Glomerular endothelial cell (primary cell): ENCODE measurements at regions not wholly inside any gene's neighbourhood (a gene's known extent, or its start where the extent isn't known, plus 50 kb on each side); places are given as distances from the start of the nearest gene placed in this dataset.

ENCODE experiments used
- DNase-seq: peaks from one replicate; pipeline ENCODE4 v3.0.0-alpha.2; 2011; ENCODE audit warnings: low read depth, low spot score; ENCODE audit errors: extremely low read depth

- DNase-seq: no peak
Measured at GRCh38 chr2:8223695-8224346, 458.0 kb upstream of the ID2 start.

GRCh38 chr2:8224347-8225190 lies 457.3 kb upstream of the ID2 start:
- no peak for DNase-seq

GRCh38 chr2:8225266-8225665 lies 456.6 kb upstream of the ID2 start:
- no peak for DNase-seq

- DNase-seq: no peak
Measured at GRCh38 chr2:8225798-8226197, 456.1 kb upstream of the ID2 start.

- DNase-seq: no peak
Measured at GRCh38 chr2:8229546-8229986, 452.3 kb upstream of the ID2 start.

GRCh38 chr2:8230466-8230865 lies 451.4 kb upstream of the ID2 start:
- no peak for DNase-seq

- no peak for DNase-seq
Measured at GRCh38 chr2:8231902-8232301, 450.0 kb upstream of the ID2 start.

GRCh38 chr2:8232871-8233270 lies 449.0 kb upstream of the ID2 start:
- DNase-seq: no peak

DNA sequence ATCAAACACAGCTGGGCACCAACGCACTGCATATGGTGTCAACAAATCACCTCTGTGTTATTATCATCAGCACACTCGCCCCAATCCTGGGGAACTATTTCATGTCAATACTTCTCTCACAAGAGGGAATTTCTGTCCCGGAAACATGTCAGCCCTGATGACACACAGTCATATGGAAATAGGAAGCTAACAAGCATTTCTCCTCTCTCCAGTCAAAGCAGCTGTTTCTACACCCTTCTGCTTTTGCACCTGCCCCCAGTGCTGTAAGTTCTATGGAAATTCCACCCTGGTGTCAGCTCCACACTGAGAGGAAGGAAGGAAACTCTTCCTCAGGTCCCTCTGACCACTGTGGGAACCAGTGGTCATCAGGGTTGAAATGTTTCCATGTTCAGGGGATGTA lies 447.6 kb upstream of the ID2 start:
- DNase-seq: no peak

DNA sequence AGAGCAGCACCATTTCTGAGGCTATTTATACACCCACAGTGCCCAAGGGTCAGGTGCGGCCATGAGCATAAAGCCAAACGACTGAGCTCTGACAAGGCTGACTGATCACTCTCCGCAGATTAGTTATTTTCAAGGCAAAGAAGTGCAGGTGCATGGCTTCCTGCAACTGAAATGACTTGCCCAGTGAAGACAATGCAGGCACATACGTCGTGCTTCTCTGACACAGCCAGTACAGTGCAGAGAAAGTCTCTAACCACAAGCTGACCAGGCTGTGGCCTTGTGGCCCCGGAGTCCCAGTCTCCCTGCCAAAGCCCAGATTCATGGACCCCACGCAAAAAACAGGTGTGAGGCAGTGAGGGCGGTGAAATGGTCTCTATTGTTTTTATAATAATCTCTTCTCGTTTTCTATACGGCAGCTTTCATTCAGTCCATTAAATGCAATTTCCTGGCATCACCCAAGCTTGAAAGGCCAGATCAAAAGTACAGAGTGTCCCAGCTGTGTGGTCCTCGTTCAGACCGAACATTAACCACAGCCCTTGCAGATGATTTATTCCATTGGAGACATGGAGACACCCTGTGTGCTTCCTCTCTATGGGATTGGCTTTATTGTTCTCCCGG lies 447.0 kb upstream of the ID2 start:
- no peak for DNase-seq

DNA sequence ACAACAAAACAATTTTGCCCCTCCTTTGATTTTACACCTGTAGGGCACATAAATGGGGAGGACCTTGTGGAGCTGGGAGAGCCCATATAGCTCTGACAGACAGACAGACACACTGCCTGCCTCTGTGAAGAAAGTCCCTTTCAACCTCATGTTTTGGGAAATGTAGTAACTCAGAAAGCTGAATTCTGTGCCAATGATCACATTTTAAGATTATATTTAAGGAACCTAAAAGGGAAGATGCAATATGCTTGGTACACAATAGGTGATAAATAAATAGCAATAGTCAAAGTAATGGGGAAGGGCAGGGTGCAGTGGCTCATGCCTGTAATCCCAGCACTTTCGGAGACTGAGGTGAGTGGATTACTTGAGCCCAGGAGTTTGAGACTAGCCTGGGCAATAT lies 446.4 kb upstream of the ID2 start:
- no peak for DNase-seq

DNA sequence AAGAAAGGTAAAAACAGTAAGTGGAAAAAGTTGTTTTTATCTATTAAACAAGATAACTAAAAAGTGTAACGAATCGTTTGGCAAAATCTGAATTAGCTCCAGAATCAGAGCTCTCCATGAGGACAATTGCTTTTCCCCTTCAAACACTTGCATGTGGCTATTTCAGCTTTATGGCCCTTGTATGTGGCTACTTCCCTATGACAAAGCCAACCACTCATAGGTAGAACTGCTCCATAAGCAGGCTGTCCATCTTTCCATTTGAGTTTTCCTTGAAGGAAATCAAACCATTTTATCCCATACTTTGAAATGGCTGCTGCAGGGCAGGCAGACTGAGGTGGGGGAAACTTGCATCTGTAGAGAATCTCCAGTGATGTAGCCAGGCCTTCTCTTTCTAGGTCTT lies 445.5 kb upstream of the ID2 start:
- DNase-seq: no peak

DNA sequence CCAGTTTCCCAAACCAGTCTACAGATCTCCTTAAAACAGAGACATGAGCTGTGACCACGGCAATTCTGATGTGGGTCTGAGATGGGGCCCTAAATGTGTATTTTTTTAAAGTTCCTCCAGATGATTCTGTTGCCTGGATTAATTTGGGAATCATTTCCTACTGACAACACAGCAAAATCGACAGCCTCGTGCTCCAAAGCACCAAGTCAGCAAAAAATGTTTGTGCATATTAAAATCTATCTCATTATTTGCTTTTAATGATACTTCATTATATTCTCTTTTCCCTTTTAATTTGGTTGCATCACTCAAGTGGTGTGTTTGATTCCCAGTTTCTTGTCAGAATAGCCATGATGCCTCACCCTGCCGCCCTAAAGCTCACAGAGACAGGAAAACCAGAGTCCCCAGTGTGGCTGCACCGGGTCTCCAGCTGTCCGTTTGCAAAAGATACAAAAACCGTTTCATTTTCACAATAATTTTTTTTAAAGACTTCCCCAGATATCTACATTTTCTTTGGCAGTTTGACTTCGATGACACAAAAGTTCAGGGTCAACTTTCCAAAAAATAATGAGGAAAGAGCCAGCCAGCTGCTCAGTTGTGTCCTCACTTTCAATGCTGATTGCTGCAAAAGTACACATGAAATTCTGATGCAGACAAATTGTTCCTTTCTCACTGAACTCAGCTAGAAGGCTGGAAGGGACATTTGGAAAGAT lies 443.2 kb upstream of the ID2 start:
- no peak for DNase-seq

GRCh38 chr2:8239531-8240088 lies 442.2 kb upstream of the ID2 start:
- no peak for DNase-seq

GRCh38 chr2:8241317-8241716 lies 440.5 kb upstream of the ID2 start:
- no peak for DNase-seq

- DNase-seq: no peak
Measured at GRCh38 chr2:8242739-8243138, 439.1 kb upstream of the ID2 start.

DNA sequence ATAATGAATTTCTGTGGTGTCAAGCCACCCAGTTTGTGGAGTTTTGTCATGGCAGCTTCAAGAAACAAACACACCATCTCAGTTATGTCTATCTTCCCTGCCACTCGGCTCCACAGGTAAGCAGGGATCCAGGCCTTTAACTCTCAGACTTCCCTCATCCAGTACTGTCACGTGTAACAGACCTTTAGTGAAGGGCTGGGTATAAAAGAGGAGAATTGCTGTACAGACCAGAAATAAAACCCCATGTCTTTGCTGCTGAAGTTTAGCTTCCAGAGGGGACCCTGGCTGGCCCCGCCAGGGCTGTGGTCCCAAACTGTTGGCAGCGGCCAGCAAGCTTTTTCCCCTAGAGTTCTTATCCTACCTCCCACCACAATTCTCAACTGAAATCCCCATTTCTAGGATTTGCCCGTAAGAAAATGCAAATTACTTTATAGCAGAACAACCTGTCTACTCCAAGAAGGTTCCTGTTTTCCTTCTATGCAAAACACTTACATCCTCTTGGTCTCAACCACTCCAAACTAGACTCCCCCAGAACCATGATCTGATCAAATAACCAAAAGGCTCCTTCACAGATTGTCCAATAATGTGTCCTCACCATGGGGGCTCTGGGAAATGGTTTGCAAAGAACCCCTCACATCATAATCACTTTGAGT lies 438.0 kb upstream of the ID2 start:
- no peak for DNase-seq

- no peak for DNase-seq
Measured at GRCh38 chr2:8244639-8245038, 437.2 kb upstream of the ID2 start.

- DNase-seq: no peak
Measured at GRCh38 chr2:8246137-8246536, 435.7 kb upstream of the ID2 start.

GRCh38 chr2:8247905-8248622 lies 433.8 kb upstream of the ID2 start:
- DNase-seq: no peak
